ENCODE measurements at regions not wholly inside any gene's neighbourhood (a gene's known extent, or its start where the extent isn't known, plus 50 kb on each side); places are given as distances from the start of the nearest gene placed in this dataset.
"Not testable (repeated sequence)": the region's sequence is repeated elsewhere in the genome, so short reads cannot be mapped to it uniquely, and the experiment has no call there.

DNA sequence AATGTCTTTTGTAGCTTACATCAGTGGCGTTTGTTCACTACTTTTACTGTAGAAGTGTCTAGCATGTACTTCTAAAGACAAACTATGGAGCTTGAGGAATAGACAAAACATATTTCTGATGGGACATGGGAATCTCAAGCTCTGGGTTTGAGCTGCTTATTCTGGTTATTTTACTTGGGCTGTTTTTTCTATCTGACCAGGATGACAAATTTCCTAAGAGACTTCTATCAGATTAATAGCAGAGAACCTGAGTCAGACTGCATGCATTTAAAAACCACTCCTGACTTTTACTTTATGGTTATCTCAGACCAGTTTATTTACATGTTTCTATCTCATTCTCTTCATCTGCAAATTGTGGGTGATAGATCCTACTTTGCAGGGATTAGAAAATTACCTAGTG, 1282.3 kb upstream of the GJE1 start:
- DNase-seq: no peak

DNA sequence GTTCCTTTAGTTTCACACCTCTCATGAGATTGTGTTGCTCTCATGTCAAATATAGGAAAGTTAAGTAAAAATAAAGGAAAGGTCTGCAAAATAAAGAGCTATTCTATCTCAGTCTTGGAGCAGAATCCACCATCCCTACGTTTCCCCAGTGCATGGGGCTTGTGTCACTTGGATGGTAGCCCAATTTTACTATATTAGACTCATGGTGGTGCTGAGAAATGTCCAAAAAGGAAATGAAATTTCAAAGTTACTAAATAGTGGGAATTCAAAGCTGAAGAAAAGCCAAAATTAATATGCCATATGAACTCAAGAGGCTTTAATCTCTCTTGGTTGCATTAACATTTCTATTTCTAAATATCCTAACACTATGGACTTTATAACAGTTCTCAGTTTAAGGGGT, 1283.3 kb upstream of the GJE1 start:
- no peak for DNase-seq

- DNase-seq: no peak
These were observed 1285.5 kb upstream of the GJE1 start for GRCh38 chr6:140847262-140847645.

- DNase-seq: no peak
These were observed 1286.0 kb upstream of the GJE1 start for GRCh38 chr6:140846503-140847261.

GRCh38 chr6:140845701-140846100, 1287.0 kb upstream of the GJE1 start:
- DNase-seq: no peak

GRCh38 chr6:140844167-140844566, 1288.6 kb upstream of the GJE1 start:
- DNase-seq: no peak

DNA sequence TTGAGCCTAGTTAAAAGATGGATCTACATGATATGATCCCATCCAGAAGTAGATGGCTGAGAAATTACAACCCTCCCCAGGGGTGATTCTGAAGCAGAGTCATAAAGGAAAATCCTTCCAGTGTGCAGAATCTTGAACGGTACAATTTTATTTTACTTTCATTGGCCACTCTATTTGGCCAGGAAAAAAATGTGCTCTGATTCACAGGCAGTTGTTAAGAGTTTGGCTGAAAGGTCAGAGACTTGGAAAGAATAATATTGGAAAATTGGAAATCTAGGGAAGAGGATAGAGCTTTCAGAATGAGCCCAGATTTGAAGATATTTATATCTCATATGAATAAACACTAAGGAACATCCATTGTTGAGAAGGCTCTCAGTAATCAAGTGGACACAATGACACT, 1299.3 kb upstream of the GJE1 start:
- no peak for DNase-seq

GRCh38 chr6:140830666-140831065, 1302.1 kb upstream of the GJE1 start:
- DNase-seq: no peak

DNA sequence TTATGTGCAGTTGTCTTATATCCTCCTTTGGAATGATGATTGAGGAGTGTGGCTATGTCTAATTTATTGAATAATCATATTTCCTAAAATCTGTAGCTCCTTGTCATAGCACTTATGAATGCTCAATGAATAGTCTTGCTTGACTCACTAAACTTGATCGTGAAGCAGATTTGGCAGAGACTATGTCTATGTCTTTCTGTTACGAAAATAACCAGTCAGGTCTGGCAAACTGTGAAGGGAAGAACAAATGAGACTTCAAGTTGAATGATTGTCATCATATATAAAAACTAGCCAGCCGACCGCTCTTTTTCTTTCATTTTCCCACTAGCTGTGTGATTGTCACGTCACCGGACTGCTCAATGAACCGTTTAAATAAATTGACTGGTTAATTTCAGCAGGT, 1303.9 kb upstream of the GJE1 start:
- DNase-seq: no peak

GRCh38 chr6:140827593-140827992, 1305.1 kb upstream of the GJE1 start:
- DNase-seq: no peak

GRCh38 chr6:140825731-140826130, 1307.0 kb upstream of the GJE1 start:
- DNase-seq: no peak

DNA sequence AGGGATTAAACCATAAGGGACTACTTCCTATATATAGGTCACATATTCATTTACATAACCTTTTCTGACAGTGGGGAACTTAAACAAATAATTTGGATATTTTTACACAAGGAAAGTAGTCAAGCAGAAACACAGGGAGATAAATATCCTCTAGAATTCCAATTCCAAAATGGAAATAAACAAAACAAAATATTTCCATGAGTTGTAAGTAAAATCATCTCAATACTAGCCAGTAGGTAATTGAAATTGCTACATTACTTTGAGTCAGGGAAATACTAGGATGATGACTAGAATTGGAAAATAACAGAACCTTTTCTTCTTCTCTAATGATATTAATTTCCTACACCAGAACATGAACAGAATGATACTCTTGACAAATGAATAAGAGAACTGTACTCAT, 1308.1 kb upstream of the GJE1 start:
- no peak for DNase-seq

DNA sequence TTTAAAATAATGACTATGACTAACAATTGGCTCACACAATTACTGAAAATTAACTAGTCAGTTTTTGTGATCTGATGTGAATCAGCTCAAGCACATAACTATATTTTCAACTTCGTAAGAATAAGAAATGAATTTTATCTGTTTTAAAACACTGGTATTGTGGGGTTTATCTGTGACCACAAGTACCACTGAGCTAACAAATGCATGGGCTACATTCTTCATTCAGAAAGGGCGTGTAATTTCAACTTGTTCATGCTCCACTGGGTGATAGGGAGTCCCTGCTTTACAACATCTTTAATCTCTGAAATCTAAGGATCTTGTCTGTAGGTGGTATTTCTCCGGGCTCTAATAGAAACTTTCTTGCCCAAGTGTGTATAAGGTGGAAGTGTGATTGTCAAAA, 1311.5 kb upstream of the GJE1 start:
- DNase-seq: no peak

GRCh38 chr6:140817176-140817575, 1315.5 kb upstream of the GJE1 start:
- DNase-seq: no peak

DNA sequence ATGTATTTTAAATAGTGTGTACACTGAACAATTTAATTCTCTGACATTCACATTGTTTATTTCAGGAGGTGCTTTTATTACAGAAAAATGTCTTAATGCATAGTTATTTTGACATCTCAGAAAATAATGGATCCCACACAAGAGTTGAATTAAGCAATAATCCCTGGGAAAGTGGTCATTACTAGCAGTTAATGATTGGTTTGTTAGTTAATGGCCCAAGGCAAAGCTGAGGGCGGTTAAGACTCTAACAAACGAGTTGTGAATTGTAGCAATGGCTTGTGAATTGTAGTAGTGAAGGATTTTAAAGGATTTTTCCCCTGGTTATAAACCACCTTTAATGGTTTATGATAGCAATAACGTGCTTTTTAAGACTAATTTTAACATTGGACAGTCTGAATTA, 1316.0 kb upstream of the GJE1 start:
- DNase-seq: no peak

DNA sequence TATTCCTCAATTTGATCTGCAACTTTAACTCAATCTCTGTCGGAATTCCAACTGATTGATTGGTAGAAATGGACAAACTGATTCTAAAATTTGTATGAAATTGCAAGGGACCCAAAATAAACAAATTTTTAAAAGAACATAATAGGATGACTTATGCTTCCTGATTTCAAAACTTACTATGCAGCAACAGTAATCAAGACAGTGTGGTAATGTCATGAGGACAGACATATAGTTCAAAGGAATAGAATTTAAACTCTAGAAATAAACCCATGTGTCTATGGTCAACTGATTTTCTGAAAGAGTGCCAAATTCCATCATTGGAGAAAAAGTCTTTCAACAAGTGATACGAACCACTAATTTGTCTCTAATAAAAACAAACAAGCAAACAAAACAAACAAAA, 1320.1 kb upstream of the GJE1 start:
- DNase-seq: no peak

GRCh38 chr6:140811642-140812041, 1321.1 kb upstream of the GJE1 start:
- DNase-seq: no peak

GRCh38 chr6:140809694-140810101, 1323.0 kb upstream of the GJE1 start:
- DNase-seq: no peak

DNA sequence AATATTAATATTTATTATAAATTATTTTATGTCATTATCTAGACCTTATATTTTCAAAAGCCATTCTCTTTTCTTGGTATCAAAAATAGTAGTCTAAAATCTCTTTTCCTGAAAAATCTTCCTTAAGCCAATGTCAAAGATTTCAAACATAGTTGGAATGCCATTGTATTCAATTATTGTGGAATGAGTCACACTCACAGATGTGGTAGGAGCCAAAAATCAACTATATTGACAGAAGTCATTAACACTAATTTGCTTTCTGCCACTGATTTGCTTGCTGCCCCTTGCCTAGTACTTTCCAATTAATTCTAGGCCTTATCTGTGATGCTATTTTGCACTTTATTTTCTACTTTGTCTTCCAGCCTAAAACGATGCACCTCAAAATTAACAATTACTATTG, 1326.3 kb upstream of the GJE1 start:
- DNase-seq: no peak

DNA sequence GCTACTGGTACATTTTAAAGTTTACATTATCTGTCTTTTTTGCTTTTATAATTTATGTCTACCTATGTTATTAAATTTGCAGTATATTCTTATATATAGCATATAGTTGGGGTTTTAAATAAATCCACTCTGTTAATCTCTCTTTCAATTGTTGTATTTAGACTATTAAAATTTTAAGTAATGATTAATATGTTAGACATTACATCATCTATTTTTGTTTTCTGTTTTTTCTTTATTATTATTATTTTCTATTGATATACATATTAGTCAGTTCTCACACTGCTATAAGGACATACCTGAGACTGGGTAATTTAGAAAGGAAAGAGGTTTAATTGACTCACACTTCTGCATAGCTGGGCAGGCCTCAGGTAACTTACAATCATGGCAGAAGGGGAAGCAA, 1338.2 kb upstream of the GJE1 start:
- no peak for DNase-seq

GRCh38 chr6:140790109-140790508, 1342.6 kb upstream of the GJE1 start:
- no peak for DNase-seq

DNA sequence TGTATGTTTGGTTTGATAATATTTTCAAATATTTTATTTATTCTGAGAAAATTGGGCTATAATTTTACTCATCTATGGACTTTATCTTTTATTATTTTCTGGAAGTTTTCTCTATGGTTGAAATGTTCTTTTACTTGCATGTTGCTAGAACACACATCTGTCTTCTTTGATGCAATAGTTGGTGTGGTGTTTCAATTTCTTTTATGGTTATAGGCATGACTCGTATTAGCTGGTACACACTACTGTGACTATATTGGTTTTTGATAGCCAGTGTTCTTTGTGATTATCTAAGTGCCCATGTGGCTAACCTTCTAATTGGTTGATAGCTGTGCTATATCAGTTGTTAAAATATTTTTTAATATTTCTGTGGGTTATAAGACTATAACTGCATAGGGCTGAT, 1343.3 kb upstream of the GJE1 start:
- DNase-seq: no peak

DNA sequence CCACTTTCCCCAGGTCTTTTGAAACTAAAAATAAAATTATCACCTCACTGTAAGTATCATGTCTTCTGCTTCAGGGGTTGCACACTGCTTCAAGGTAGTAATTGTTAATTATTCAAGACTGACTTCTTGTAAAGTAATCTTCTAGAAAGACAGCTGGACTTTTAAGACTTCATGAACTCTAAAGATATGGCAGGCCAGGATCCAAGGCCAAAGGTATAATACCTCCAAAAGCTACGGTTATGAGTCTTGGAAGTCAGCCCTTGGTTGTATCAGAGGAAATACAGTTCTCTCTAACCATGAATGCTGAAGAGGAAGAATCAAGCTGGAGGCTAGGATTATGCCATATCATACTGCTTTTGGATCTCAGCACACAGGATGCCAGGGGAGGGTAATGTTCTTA, 1346.8 kb upstream of the GJE1 start:
- DNase-seq: no peak

- no peak for DNase-seq
These were observed 1348.2 kb upstream of the GJE1 start for GRCh38 chr6:140784573-140784972.

- not testable (repeated sequence) for DNase-seq
These were observed 1349.2 kb upstream of the GJE1 start for GRCh38 chr6:140783504-140783903.

GRCh38 chr6:140782941-140783340, 1349.8 kb upstream of the GJE1 start:
- no peak for DNase-seq

Data from NCI-H2029 treated with DMSO at 0.1 percent for 48 hours (cell line).